ENCODE measurements at regions not wholly inside any gene's neighbourhood (a gene's known extent, or its start where the extent isn't known, plus 50 kb on each side); places are given as distances from the start of the nearest gene placed in this dataset.

DNA sequence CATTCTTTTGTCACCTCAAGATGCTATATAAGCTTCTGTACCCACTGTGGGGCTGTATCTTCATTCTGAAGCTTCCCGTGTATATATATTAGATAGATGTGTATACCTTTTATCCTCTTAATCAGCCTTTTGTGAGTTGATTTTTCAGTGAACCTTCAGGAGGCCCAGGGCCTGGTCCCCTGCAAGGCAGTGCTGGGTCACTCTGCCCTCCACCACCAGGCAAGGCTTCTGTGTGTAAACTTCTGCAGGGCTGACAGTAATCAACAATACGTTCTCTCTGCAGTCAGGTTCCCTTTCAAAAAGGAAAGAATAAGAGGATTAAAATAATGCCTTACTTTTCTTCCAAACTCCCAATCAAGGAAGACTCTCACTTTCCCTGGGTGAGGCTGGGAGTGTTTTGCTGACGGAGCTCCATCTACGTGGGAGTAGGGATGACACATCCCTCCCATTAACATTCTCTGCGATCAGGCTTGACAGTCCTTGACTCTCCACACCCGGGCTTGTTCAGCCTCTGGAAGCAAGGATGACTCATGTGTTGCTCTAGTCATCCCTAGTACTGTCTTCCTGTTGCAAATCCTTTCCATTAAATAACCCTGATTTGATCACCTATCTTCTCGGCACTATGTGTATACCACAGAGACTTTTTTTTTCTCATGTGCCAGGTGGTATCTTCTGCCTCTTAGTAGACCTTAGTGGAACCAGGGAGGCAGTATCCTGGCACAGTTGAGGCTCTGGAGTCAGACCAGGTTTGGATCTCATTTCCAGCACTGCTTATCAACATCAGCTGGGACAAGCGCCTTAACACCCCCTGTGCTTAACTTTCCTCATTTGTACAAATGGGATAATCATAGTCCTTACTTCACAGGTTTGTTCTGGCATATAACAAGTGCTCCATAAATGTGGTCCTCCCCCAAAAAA, 70.3 kb upstream of the KCNK1 start:
- TF ChIP-seq, protein P1, sequence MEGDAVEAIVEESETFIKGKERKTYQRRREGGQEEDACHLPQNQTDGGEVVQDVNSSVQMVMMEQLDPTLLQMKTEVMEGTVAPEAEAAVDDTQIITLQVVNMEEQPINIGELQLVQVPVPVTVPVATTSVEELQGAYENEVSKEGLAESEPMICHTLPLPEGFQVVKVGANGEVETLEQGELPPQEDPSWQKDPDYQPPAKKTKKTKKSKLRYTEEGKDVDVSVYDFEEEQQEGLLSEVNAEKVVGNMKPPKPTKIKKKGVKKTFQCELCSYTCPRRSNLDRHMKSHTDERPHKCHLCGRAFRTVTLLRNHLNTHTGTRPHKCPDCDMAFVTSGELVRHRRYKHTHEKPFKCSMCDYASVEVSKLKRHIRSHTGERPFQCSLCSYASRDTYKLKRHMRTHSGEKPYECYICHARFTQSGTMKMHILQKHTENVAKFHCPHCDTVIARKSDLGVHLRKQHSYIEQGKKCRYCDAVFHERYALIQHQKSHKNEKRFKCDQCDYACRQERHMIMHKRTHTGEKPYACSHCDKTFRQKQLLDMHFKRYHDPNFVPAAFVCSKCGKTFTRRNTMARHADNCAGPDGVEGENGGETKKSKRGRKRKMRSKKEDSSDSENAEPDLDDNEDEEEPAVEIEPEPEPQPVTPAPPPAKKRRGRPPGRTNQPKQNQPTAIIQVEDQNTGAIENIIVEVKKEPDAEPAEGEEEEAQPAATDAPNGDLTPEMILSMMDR (conservative IDR thresholded peaks at IDR 0.05; ENCODE audit: low read depth in 2 of 2), result no peak
- TF ChIP-seq, protein P2, sequence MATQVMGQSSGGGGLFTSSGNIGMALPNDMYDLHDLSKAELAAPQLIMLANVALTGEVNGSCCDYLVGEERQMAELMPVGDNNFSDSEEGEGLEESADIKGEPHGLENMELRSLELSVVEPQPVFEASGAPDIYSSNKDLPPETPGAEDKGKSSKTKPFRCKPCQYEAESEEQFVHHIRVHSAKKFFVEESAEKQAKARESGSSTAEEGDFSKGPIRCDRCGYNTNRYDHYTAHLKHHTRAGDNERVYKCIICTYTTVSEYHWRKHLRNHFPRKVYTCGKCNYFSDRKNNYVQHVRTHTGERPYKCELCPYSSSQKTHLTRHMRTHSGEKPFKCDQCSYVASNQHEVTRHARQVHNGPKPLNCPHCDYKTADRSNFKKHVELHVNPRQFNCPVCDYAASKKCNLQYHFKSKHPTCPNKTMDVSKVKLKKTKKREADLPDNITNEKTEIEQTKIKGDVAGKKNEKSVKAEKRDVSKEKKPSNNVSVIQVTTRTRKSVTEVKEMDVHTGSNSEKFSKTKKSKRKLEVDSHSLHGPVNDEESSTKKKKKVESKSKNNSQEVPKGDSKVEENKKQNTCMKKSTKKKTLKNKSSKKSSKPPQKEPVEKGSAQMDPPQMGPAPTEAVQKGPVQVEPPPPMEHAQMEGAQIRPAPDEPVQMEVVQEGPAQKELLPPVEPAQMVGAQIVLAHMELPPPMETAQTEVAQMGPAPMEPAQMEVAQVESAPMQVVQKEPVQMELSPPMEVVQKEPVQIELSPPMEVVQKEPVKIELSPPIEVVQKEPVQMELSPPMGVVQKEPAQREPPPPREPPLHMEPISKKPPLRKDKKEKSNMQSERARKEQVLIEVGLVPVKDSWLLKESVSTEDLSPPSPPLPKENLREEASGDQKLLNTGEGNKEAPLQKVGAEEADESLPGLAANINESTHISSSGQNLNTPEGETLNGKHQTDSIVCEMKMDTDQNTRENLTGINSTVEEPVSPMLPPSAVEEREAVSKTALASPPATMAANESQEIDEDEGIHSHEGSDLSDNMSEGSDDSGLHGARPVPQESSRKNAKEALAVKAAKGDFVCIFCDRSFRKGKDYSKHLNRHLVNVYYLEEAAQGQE (IDR thresholded peaks at IDR 0.05; ENCODE audit: unreplicated experiment), result no peak

All from GM23338 (cell line).